ENCODE measurements at regions not wholly inside any gene's neighbourhood (a gene's known extent, or its start where the extent isn't known, plus 50 kb on each side); places are given as distances from the start of the nearest gene placed in this dataset.
"Not testable (repeated sequence)": the region's sequence is repeated elsewhere in the genome, so short reads cannot be mapped to it uniquely, and the experiment has no call there.

- peak; percentile 70 to 95 (median 78) for DNase-seq
Measured at GRCh38 chr6:141562851-141563763, 569.6 kb upstream of the GJE1 start.

GRCh38 chr6:141562186-141562811, 570.4 kb upstream of the GJE1 start:
- DNase-seq: peak in 1 of 3 experiments; percentile 63

- peak in 2 of 3 experiments; percentile 34 to 64 for DNase-seq
Measured at GRCh38 chr6:141561154-141561553, 571.6 kb upstream of the GJE1 start.

- DNase-seq: peak; percentile 60 to 96 (median 66)
Measured at GRCh38 chr6:141552463-141552862, 580.3 kb upstream of the GJE1 start.

- peak in 1 of 3 experiments; percentile 40 for DNase-seq
Measured at GRCh38 chr6:141552031-141552430, 580.7 kb upstream of the GJE1 start.

GRCh38 chr6:141551318-141551717, 581.4 kb upstream of the GJE1 start:
- DNase-seq: no peak

- no peak for DNase-seq
Measured at GRCh38 chr6:141550471-141550870, 582.3 kb upstream of the GJE1 start.

- no peak for DNase-seq
Measured at GRCh38 chr6:141548966-141549365, 583.8 kb upstream of the GJE1 start.

- DNase-seq: no peak
Measured at GRCh38 chr6:141541581-141542324, 591.0 kb upstream of the GJE1 start.

GRCh38 chr6:141540207-141540606, 592.5 kb upstream of the GJE1 start:
- DNase-seq: peak in 1 of 3 experiments; percentile 52

GRCh38 chr6:141539617-141540016, 593.1 kb upstream of the GJE1 start:
- no peak for DNase-seq

- DNase-seq: no peak
Measured at GRCh38 chr6:141532211-141532610, 600.5 kb upstream of the GJE1 start.

GRCh38 chr6:141531040-141531439, 601.7 kb upstream of the GJE1 start:
- no peak for DNase-seq

- no peak for DNase-seq
Measured at GRCh38 chr6:141528596-141528995, 604.1 kb upstream of the GJE1 start.

- DNase-seq: no peak
Measured at GRCh38 chr6:141526985-141527384, 605.7 kb upstream of the GJE1 start.

GRCh38 chr6:141521440-141521839, 611.3 kb upstream of the GJE1 start:
- DNase-seq: no peak

GRCh38 chr6:141513830-141514229, 618.9 kb upstream of the GJE1 start:
- no peak for DNase-seq

GRCh38 chr6:141510803-141511202, 621.9 kb upstream of the GJE1 start:
- DNase-seq: no peak

GRCh38 chr6:141506062-141506461, 626.7 kb upstream of the GJE1 start:
- not testable (repeated sequence) for DNase-seq

- not testable (repeated sequence) for DNase-seq
Measured at GRCh38 chr6:141504318-141504717, 628.4 kb upstream of the GJE1 start.

- no peak for DNase-seq
Measured at GRCh38 chr6:141501616-141502015, 631.1 kb upstream of the GJE1 start.

- DNase-seq: no peak
Measured at GRCh38 chr6:141498977-141499376, 633.7 kb upstream of the GJE1 start.

GRCh38 chr6:141492521-141493284, 640.0 kb upstream of the GJE1 start:
- DNase-seq: no peak
